Heart right ventricle (tissue), 16 donors: ENCODE measurements at regions not wholly inside any gene's neighbourhood (a gene's known extent, or its start where the extent isn't known, plus 50 kb on each side); places are given as distances from the start of the nearest gene placed in this dataset.

Experiments
- ATAC-seq, 8 donors: fragments of 200-7000 bp; cut with Tn5 transposase; one replicate each; pipeline ENCODE4 v1.9.1; 2020; ENCODE audit warnings: mild to moderate bottlenecking in 8 of 8, moderate library complexity in 8 of 8, moderate number of reproducible peaks in 1 of 8
- DNase-seq, 2 donors: peaks; one replicate each; pipeline ENCODE4 v3.0.0-alpha.2; 2020
- H3K27ac ChIP-seq, 10 donors: fragments of 200-600 bp; sonication (generic) in 2 of 10; one replicate each; pipeline versions ENCODE4 v1.5.0 to v1.8.0; 2020 to 2022; ENCODE audit warnings: mild to moderate bottlenecking in 3 of 10
- H3K27me3 ChIP-seq, 7 donors: fragments of 200-600 bp; one replicate each; pipeline ENCODE4 v1.8.0; 2021 to 2022; ENCODE audit warnings: mild to moderate bottlenecking in 2 of 7
- H3K36me3 ChIP-seq, 9 donors: fragments of 200-600 bp; sonication (generic) in 1 of 9; one replicate each; pipeline versions ENCODE4 v1.5.0 to v1.8.0; 2020 to 2022; ENCODE audit warnings: mild to moderate bottlenecking in 2 of 9
- H3K4me1 ChIP-seq, 9 donors: fragments of 200-600 bp; sonication (generic) in 1 of 9; one replicate each; pipeline versions ENCODE4 v1.5.0 to v1.8.0; 2020 to 2022; ENCODE audit warnings: mild to moderate bottlenecking in 4 of 9
- H3K4me3 ChIP-seq, 10 donors: fragments of 200-600 bp; sonication (generic) in 2 of 10; one replicate each; pipeline versions ENCODE4 v1.5.0 to v1.8.0; 2020 to 2022; ENCODE audit warnings: mild to moderate bottlenecking in 7 of 10, moderate library complexity in 2 of 10
- H3K9me3 ChIP-seq, 11 donors: fragments of 200-600 bp in 10 of 11; sonication (generic) in 2 of 11; one replicate each; pipeline versions ENCODE4 v1.5.0 to v1.8.0; 2013 to 2022; ENCODE audit warnings: mild to moderate bottlenecking in 2 of 11, control low read depth in 1 of 11, moderate library complexity in 1 of 11
- CTCF ChIP-seq, 9 donors: fragments of 200-600 bp; sonication (generic) in 2 of 9; IDR thresholded peaks; one replicate each; pipeline versions ENCODE4 v1.5.0 to v1.8.0; 2021 to 2022; ENCODE audit warnings: antibody characterized with exemption in 9 of 9, mild to moderate bottlenecking in 5 of 9, moderate library complexity in 1 of 9
- WGBS, 2 donors: extraction: QIAGEN DNeasy Blood & Tissue Kit; methylation state at CpG; one replicate each; pipeline ENCODE4 v1.1.7; 2013; ENCODE audit warnings: inconsistent platforms in 1 of 2; 5-methylcytosine and 5-hydroxymethylcytosine counted together
- intact Hi-C, 10 donors: fragments of 100-400 bp; cut with DNase I; formaldehyde crosslinking; loops; one replicate each; pipeline versions ENCODE4 v1.11.1 to v1.14.2; 2022
- donor health status: Arrhythmogenic right ventricular cardiomyopathy.
- donor health status: ischemic (EF 13 %, LVEDD 7.1; RV severe dilation, severe dysfunction).
- donor health status: healthy with polysubstance abuse.
- donor health status: DM: no; HTN: yes; CAD: no.
- donor health status: DM: no; HTN: no; CAD: no.
- donor health status: ischemic (EF 25% LVEDD 6.9; RV normal size, moderate dysfunction).
- donor health status: ischemic (EF 25% LVEDD 5.7; RV mildly dilated, moderate dysfunction).
- donor health status: healthy.
- donor health status: DM: yes; HTN: yes; CAD: no.
- donor health status: Ischemic cardiomyopathy.
- donor health status: ischemic (EF 35%, LVEDD 5.7; RV mildly dilated, moderate dysfunction).
- donor health status: nonischemic (EF 11% LVEDD 7.7; RV severe dilation, severe dysfunction).
- donor health status: DM: yes; HTN: yes; CAD: no.
- donor health status: PGD.
- donor health status: ischemic (EF 29% LVEDD 5.4; RV normal size, mild dysfunction).
- donor health status: nonischemic (EF 23%, LVEDD 6.1; RV moderate dilation, normal function).

GRCh38 chr3:111362381-111363009, 179.5 kb upstream of the CD96 start:
- DNase-seq (no peak), ATAC-seq (no peak)
- Histone ChIP-seq H3K9me3 (no peaks in the 10 kb centered on the region), H3K27me3 (no peaks in the 10 kb centered on the region), H3K4me3 (no peak overlapping the region), H3K4me1 (no peaks in the 10 kb centered on the region), H3K27ac (no peak overlapping the region), H3K36me3 (no peaks in the 10 kb centered on the region)
- intact Hi-C loops = no loop called here
- no peak for TF ChIP-seq CTCF (IDR thresholded peaks at IDR 0.05)
- 29 to 49% methylated on average over 1 of the region's 1 CpG for whole genome bisulfite sequencing, 2 donors

- Histone ChIP-seq H3K4me3 (no peak overlapping the region), H3K27me3 (no peaks in the 10 kb centered on the region), H3K36me3 (no peaks in the 10 kb centered on the region), H3K4me1 (no peaks in the 10 kb centered on the region), H3K27ac (no peak overlapping the region), H3K9me3 (peaks cover 0 to 18% (median 4%) of the 10 kb centered on the region in 11 donors)
- intact Hi-C loops = no loop called here
- ATAC-seq (no peak), DNase-seq (no peak)
- TF ChIP-seq CTCF (IDR thresholded peaks at IDR 0.05) = no peak
- WGBS, 2 donors = 60 to 61% methylated on average over 4 of the region's 4 CpGs
Observed at GRCh38 chr3:111366515-111366914, 175.5 kb upstream of the CD96 start.

- no peak overlapping the region for H3K4me3 ChIP-seq
- DNase-seq (no peak), ATAC-seq (no peak)
- TF ChIP-seq CTCF (IDR thresholded peaks at IDR 0.05) = no peak
- H3K27ac ChIP-seq = no peak overlapping the region
- no peaks in the 10 kb centered on the region for H3K4me1 ChIP-seq
- no peaks in the 10 kb centered on the region for H3K36me3 ChIP-seq
- intact Hi-C loops = no loop called here
- peaks cover 0 to 34% (median 9%) of the 10 kb centered on the region in 11 donors for H3K9me3 ChIP-seq
- no peaks in the 10 kb centered on the region for H3K27me3 ChIP-seq
- WGBS, 2 donors = 90 to 95% methylated on average over 1 of the region's 1 CpG
Observed at GRCh38 chr3:111368056-111368455, 173.9 kb upstream of the CD96 start.

- no peak for TF ChIP-seq CTCF (IDR thresholded peaks at IDR 0.05)
- Histone ChIP-seq H3K4me3 (no peak overlapping the region), H3K4me1 (no peaks in the 10 kb centered on the region), H3K9me3 (peaks cover 0 to 52% (median 9%) of the 10 kb centered on the region in 11 donors), H3K27ac (no peak overlapping the region), H3K27me3 (no peaks in the 10 kb centered on the region), H3K36me3 (no peaks in the 10 kb centered on the region)
- ATAC-seq (no peak), DNase-seq (no peak)
- intact Hi-C loops = no loop called here
Observed at GRCh38 chr3:111369958-111370357, 172.0 kb upstream of the CD96 start.
